ENCODE measurements at regions not wholly inside any gene's neighbourhood (a gene's known extent, or its start where the extent isn't known, plus 50 kb on each side); places are given as distances from the start of the nearest gene placed in this dataset.

- Histone ChIP-seq H3K27ac (replicated peaks) (no peak overlapping the region), H3K4me3 (replicated peaks; ENCODE audit: insufficient read depth, low read length) (no peak overlapping the region), H3K27me3 (ENCODE audit: insufficient read depth, poor library complexity, severe bottlenecking) (no peaks in the 10 kb centered on the region)
- TF ChIP-seq REST (IDR thresholded peaks at IDR 0.05; ENCODE audit: insufficient replicate concordance, low read depth) (no peak), POLR2AphosphoS5 (IDR thresholded peaks at IDR 0.05; ENCODE audit: low read depth) (no peak), SPI1 (IDR thresholded peaks at IDR 0.05; ENCODE audit: borderline replicate concordance, low read depth) (no peak), GABPA (IDR thresholded peaks at IDR 0.05; ENCODE audit: low read depth) (no peak)
- TF ChIP-seq, protein P1, sequence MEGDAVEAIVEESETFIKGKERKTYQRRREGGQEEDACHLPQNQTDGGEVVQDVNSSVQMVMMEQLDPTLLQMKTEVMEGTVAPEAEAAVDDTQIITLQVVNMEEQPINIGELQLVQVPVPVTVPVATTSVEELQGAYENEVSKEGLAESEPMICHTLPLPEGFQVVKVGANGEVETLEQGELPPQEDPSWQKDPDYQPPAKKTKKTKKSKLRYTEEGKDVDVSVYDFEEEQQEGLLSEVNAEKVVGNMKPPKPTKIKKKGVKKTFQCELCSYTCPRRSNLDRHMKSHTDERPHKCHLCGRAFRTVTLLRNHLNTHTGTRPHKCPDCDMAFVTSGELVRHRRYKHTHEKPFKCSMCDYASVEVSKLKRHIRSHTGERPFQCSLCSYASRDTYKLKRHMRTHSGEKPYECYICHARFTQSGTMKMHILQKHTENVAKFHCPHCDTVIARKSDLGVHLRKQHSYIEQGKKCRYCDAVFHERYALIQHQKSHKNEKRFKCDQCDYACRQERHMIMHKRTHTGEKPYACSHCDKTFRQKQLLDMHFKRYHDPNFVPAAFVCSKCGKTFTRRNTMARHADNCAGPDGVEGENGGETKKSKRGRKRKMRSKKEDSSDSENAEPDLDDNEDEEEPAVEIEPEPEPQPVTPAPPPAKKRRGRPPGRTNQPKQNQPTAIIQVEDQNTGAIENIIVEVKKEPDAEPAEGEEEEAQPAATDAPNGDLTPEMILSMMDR (IDR thresholded peaks at IDR 0.05; ENCODE audit: insufficient read depth, low read length) = no peak
- DNase-seq (ENCODE audit: low read depth in 1 of 2, low spot score in 1 of 2) = no peak
Observed at GRCh38 chr4:116023049-116023448, 909.6 kb upstream of the NDST4 start.

- peak; percentile 88 for TF ChIP-seq POLR2AphosphoS5 (IDR thresholded peaks at IDR 0.05; ENCODE audit: low read depth)
- TF ChIP-seq, protein P1 (IDR thresholded peaks at IDR 0.05; ENCODE audit: insufficient read depth, low read length) = no peak
- TF ChIP-seq GABPA (IDR thresholded peaks at IDR 0.05; ENCODE audit: low read depth) = peak; percentile 21; the same call in 1 of the 2 replicates
- peak; percentile 27 for TF ChIP-seq REST (IDR thresholded peaks at IDR 0.05; ENCODE audit: insufficient replicate concordance, low read depth)
- peak; percentile 1; the same call in 1 of the 2 replicates for TF ChIP-seq SPI1 (IDR thresholded peaks at IDR 0.05; ENCODE audit: borderline replicate concordance, low read depth)
- peak; percentile 72 to 96 for DNase-seq (ENCODE audit: low read depth in 1 of 2, low spot score in 1 of 2)
Observed at GRCh38 chr4:116020141-116020722, 906.8 kb upstream of the NDST4 start.

GRCh38 chr4:116018831-116019230 lies 905.4 kb upstream of the NDST4 start:
- TF ChIP-seq, protein P1 (IDR thresholded peaks at IDR 0.05; ENCODE audit: insufficient read depth, low read length) = no peak
- TF ChIP-seq REST (IDR thresholded peaks at IDR 0.05; ENCODE audit: insufficient replicate concordance, low read depth) (no peak), GABPA (IDR thresholded peaks at IDR 0.05; ENCODE audit: low read depth) (no peak), SPI1 (IDR thresholded peaks at IDR 0.05; ENCODE audit: borderline replicate concordance, low read depth) (no peak), POLR2AphosphoS5 (IDR thresholded peaks at IDR 0.05; ENCODE audit: low read depth) (no peak)
- no peak for DNase-seq (ENCODE audit: low read depth in 1 of 2, low spot score in 1 of 2)

More at GRCh38 chr4:116020141-116020722, 906.8 kb upstream of the NDST4 start:
- Histone ChIP-seq H3K27me3 (ENCODE audit: insufficient read depth, poor library complexity, severe bottlenecking) (no peaks in the 10 kb centered on the region), H3K27ac (replicated peaks) (peak overlapping the region; percentile 89), H3K4me3 (replicated peaks; ENCODE audit: insufficient read depth, low read length) (no peak overlapping the region)

More at GRCh38 chr4:116018831-116019230, 905.4 kb upstream of the NDST4 start:
- no peak overlapping the region for H3K4me3 ChIP-seq (replicated peaks; ENCODE audit: insufficient read depth, low read length)
- H3K27me3 ChIP-seq (ENCODE audit: insufficient read depth, poor library complexity, severe bottlenecking) = no peaks in the 10 kb centered on the region
- H3K27ac ChIP-seq (replicated peaks) = peak overlapping the region; percentile 89

Measured in HL-60 (cell line).